Coronary artery (tissue), 2 donors: ENCODE measurements at regions not wholly inside any gene's neighbourhood (a gene's known extent, or its start where the extent isn't known, plus 50 kb on each side); places are given as distances from the start of the nearest gene placed in this dataset.

ENCODE experiments used
- DNase-seq: peaks from one replicate; pipeline ENCODE4 v3.0.0-alpha.2; 2017; ENCODE audit warnings: low spot score
- H3K27ac ChIP-seq, 2 donors: fragments of 200-600 bp; sonication (generic); one replicate each; pipeline ENCODE4 v1.5.1; 2016 to 2019
- H3K4me3 ChIP-seq: fragments of 200-600 bp; sonication (generic); 2 replicates; pipeline ENCODE4 v1.5.1; 2016; ENCODE audit warnings: mild to moderate bottlenecking, moderate library complexity
- TF ChIP-seq, protein P1 (sequence below): fragments of 200-600 bp; sonication (generic); IDR thresholded peaks from one replicate; pipeline ENCODE4 v1.5.1; 2019; ENCODE audit warnings: antibody characterized with exemption

DNA sequence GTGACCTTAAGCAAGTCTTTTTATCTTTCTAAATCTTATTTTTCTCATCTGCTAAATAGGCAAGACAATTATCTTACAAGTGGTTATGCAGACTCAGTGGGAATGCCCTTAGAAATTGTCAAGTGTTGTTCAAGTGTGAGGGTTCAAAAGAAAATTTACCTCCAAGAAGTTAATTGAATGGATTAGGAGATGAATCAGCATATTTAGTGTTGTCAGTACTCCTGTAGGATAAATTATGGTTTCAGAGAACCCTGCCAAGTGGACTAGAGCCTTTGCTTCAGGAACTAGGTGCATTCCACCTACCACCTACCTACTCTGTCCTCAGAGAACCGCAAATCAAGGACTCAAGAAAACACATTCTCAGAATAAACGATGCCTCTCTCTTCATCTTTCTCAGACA is 69.8 kb upstream of the KCTD1 start:
- DNase-seq: no peak
- TF ChIP-seq, protein P1, sequence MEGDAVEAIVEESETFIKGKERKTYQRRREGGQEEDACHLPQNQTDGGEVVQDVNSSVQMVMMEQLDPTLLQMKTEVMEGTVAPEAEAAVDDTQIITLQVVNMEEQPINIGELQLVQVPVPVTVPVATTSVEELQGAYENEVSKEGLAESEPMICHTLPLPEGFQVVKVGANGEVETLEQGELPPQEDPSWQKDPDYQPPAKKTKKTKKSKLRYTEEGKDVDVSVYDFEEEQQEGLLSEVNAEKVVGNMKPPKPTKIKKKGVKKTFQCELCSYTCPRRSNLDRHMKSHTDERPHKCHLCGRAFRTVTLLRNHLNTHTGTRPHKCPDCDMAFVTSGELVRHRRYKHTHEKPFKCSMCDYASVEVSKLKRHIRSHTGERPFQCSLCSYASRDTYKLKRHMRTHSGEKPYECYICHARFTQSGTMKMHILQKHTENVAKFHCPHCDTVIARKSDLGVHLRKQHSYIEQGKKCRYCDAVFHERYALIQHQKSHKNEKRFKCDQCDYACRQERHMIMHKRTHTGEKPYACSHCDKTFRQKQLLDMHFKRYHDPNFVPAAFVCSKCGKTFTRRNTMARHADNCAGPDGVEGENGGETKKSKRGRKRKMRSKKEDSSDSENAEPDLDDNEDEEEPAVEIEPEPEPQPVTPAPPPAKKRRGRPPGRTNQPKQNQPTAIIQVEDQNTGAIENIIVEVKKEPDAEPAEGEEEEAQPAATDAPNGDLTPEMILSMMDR: no peak
- Histone ChIP-seq H3K27ac (no peak overlapping the region), H3K4me3 (no peak overlapping the region)

GRCh38 chr18:26617151-26617554 is 68.8 kb upstream of the KCTD1 start:
- H3K4me3 ChIP-seq: no peak overlapping the region
- H3K27ac ChIP-seq: no peak overlapping the region
- no peak for DNase-seq
- TF ChIP-seq, protein P1: no peak

DNA sequence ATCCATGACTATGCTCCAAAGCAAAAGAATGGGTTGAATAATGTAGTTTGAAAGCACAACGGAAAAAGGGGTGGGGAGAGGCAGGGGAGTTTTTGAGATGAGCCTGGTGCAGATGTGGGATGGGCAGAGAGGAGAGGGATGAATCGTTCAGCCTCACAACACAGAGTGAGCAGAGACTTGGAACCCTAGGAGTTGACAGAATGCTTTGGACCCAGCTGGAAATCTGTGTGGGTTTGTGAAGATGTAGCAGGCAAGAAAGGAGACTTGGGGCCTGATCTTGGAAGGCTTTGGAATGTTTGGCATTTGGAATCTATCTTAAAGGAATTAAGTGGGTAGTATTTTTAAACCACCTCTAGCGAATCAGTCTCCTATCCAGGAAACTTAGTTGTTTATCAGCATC is 66.0 kb upstream of the KCTD1 start:
- no peak overlapping the region for H3K27ac ChIP-seq
- TF ChIP-seq, protein P1: no peak
- DNase-seq: no peak
- no peak overlapping the region for H3K4me3 ChIP-seq
